ENCODE measurements at regions not wholly inside any gene's neighbourhood (a gene's known extent, or its start where the extent isn't known, plus 50 kb on each side); places are given as distances from the start of the nearest gene placed in this dataset.
"Not testable (repeated sequence)": the region's sequence is repeated elsewhere in the genome, so short reads cannot be mapped to it uniquely, and the experiment has no call there.

DNA sequence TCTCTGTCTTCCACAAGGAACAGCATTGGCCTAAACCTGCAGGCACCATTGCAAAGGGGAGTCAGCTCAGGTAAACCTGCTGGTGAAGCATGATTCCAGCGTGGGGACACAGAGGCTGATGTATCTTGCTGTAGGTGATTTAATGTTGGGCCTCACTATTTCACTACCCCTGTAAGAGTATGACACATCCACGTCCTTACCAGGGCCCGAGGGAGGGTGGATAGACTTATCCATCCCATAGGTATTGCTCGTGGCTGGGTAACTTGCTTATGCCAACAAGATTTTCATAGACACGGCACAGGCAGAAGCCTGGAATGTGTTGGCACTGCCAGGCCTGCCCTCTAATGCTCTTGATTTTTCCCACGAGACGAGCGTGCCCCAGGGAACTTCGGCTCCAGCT is 107.4 kb upstream of the SULF2 start:
- not testable (repeated sequence) for H3K27ac Mint-ChIP-seq; H3K9me3 Mint-ChIP-seq; H3K4me1 Mint-ChIP-seq (ENCODE audit: low read depth); H3K27me3 Mint-ChIP-seq (ENCODE audit: insufficient read depth); H3K36me3 Mint-ChIP-seq (ENCODE audit: low read depth); DNase-seq (ENCODE audit: low spot score); H3K4me3 Mint-ChIP-seq
- intact Hi-C loops (cut with micrococcal nuclease): loop anchor here (10.0 kb wide), 1 partner anchor 222 kb away; no protein-coding TSS in a partner anchor

DNA sequence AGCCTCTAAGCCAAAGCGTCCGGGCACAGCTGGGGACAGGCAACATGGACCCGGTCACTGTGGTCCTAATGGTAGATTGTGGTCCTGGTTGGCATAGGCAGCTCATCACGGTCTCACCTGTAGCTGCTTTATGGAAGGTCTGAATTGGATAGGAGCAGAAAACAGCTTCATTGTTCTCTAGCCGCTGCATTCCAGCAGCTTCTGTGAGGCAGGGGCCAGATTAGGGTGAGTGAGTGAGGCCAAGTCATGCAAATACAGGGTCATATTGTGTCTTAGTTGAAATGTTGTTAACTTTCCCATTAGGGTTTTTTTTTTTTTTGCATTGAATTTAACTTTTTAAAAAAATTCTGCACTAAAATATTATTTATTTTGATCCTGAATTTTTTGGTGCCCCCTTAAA is 105.4 kb upstream of the SULF2 start:
- H3K27me3 Mint-ChIP-seq (ENCODE audit: insufficient read depth); H3K27ac Mint-ChIP-seq; H3K9me3 Mint-ChIP-seq; H3K36me3 Mint-ChIP-seq (ENCODE audit: low read depth); H3K4me3 Mint-ChIP-seq; H3K4me1 Mint-ChIP-seq (ENCODE audit: low read depth); DNase-seq (ENCODE audit: low spot score): not testable (repeated sequence)
- intact Hi-C loops (cut with micrococcal nuclease): loop anchor here (10.0 kb wide), 1 partner anchor 224 kb away; no protein-coding TSS in a partner anchor

DNA sequence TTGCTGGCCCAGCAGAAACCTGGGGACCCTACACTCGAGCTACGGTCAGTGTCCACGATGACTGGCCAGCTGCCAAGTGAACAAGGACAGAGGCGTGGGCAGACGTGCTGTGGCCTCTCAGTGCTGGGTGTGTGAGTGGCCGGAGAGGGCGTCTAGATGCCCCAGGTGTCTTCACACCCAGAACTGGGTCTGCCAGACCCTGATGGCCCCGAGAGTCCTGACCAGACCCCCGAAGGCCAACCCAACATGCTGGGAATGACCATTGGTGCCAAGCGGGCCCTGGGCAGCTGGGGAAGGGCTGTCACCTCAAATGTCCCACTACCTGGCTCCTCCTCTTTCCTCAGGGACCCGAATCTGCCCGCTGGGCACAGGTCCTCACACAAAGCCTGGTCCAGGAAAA is 104.5 kb upstream of the SULF2 start:
- H3K4me3 Mint-ChIP-seq; H3K9me3 Mint-ChIP-seq; H3K4me1 Mint-ChIP-seq (ENCODE audit: low read depth); H3K36me3 Mint-ChIP-seq (ENCODE audit: low read depth); H3K27me3 Mint-ChIP-seq (ENCODE audit: insufficient read depth); H3K27ac Mint-ChIP-seq; DNase-seq (ENCODE audit: low spot score): not testable (repeated sequence)
- intact Hi-C loops (cut with micrococcal nuclease): loop anchor here (10.0 kb wide), 1 partner anchor 225 kb away; no protein-coding TSS in a partner anchor

DNA sequence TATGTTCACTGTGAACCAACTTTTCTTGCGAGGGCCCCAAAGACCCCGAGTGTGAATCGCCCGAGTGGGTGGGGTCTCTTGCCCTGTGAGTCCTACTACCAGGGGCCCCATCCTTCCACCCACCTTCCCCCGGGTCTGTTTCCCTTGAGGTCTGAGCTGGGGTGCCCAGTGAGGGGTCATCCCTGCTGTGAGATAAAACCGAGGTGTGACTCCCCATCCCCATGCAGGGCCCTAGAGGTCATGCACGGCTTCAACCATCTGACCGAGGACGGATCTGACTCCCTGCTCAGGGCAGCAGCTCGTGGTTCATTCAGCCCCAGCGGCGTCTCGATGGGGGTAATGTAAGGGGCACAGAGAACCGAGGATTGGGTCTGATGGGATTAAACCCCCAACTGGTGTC is 103.1 kb upstream of the SULF2 start:
- Mint-ChIP-seq H3K27me3 (ENCODE audit: insufficient read depth) (no peaks in the 10 kb centered on the region), H3K9me3 (no peaks in the 10 kb centered on the region), H3K36me3 (ENCODE audit: low read depth) (no peaks in the 10 kb centered on the region), H3K4me1 (ENCODE audit: low read depth) (no peaks in the 10 kb centered on the region), H3K4me3 (no peak overlapping the region), H3K27ac (no peak overlapping the region)
- no peak for DNase-seq (ENCODE audit: low spot score)
- intact Hi-C loops (cut with micrococcal nuclease): no loop called here

DNA sequence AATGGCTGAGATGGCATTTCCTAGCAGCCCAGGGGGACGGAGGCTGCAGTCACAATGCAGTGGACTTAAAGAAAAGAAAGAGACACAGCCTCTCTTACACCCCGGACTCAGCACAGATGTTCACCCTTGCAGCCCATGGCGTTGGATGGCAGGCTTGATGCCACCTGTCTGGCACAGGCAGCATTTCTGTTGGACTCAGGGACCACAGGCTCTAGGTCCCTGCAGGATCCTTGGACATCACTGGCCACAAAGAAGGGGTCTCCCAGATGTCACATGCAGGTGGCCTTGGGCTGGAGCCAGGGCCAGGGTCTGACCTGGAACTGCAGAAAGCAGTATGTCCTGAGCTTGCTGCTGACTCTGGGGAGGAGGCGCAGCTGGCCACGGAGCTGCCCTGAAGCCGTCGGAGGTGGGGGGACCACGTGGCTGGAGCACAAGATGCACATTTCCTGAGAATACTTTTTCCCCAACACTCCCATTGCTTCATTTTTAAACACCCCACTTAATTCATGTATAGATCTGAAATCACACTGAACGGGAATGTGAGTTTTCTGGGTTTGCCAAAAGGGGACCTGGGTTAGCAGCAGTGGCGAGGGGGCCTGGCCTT is 102.3 kb upstream of the SULF2 start:
- no peak overlapping the region for H3K27ac Mint-ChIP-seq
- no peak for DNase-seq (ENCODE audit: low spot score)
- no peak overlapping the region for H3K4me3 Mint-ChIP-seq
- no peaks in the 10 kb centered on the region for H3K4me1 Mint-ChIP-seq (ENCODE audit: low read depth)
- no peaks in the 10 kb centered on the region for H3K27me3 Mint-ChIP-seq (ENCODE audit: insufficient read depth)
- H3K9me3 Mint-ChIP-seq: no peaks in the 10 kb centered on the region
- H3K36me3 Mint-ChIP-seq (ENCODE audit: low read depth): no peaks in the 10 kb centered on the region
- intact Hi-C loops (cut with micrococcal nuclease): no loop called here

DNA sequence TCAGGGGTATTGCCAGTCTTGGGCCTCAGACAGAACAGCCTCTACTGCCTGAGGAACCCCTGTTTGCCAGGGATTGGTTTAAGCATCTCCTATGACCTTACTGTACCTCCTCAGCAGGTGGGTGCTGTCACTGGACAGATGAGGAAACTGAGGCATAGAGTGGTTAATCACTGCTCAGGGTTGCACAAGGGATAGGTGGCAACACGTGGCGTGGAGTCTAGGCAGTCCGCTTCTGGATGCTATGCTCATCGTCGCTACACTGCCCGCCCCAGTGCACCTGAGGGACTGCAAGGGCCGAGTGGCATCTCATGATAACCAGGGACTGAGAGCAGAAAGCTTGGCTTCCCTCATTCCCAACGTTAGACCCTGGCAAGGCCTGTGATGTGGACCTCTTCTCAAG is 101.8 kb upstream of the SULF2 start:
- H3K27ac Mint-ChIP-seq: no peak overlapping the region
- no peak overlapping the region for H3K4me3 Mint-ChIP-seq
- no peaks in the 10 kb centered on the region for H3K9me3 Mint-ChIP-seq
- no peaks in the 10 kb centered on the region for H3K4me1 Mint-ChIP-seq (ENCODE audit: low read depth)
- DNase-seq (ENCODE audit: low spot score): no peak
- intact Hi-C loops (cut with micrococcal nuclease): no loop called here
- H3K36me3 Mint-ChIP-seq (ENCODE audit: low read depth): no peaks in the 10 kb centered on the region
- H3K27me3 Mint-ChIP-seq (ENCODE audit: insufficient read depth): no peaks in the 10 kb centered on the region

DNA sequence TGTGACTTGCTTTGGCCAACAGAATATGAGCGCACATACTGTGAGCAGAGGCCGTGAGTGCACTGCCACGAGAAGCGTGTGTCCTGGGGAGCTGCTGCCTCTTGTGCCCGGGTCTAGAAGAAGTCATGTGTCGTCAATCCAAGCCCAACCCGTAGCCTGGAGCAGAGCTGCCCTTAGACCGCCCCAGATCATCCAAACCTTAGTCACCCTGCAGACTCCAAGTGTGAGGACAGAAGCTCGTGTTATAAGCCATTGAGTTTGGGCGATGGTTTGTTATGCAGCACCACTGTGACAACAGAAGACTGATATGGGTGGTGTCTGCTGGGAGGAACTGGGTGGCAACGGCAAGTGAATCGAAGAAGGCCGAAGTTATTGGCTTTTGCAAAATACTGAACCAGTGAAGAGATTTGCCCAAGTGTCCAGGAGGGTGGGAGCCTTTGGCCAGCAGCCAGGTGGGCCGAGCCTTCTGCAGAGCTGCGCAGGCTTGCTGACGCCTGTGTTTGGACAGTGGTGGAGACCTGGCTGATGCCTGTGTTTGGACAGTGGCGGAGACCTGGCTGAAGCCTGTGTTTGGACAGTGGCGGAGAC is 101.3 kb upstream of the SULF2 start:
- Mint-ChIP-seq H3K36me3 (ENCODE audit: low read depth) (no peaks in the 10 kb centered on the region), H3K27me3 (ENCODE audit: insufficient read depth) (peaks cover 3% of the 10 kb centered on the region), H3K4me3 (no peak overlapping the region), H3K4me1 (ENCODE audit: low read depth) (no peaks in the 10 kb centered on the region), H3K27ac (no peak overlapping the region), H3K9me3 (no peaks in the 10 kb centered on the region)
- DNase-seq (ENCODE audit: low spot score): no peak
- intact Hi-C loops (cut with micrococcal nuclease): no loop called here

DNA sequence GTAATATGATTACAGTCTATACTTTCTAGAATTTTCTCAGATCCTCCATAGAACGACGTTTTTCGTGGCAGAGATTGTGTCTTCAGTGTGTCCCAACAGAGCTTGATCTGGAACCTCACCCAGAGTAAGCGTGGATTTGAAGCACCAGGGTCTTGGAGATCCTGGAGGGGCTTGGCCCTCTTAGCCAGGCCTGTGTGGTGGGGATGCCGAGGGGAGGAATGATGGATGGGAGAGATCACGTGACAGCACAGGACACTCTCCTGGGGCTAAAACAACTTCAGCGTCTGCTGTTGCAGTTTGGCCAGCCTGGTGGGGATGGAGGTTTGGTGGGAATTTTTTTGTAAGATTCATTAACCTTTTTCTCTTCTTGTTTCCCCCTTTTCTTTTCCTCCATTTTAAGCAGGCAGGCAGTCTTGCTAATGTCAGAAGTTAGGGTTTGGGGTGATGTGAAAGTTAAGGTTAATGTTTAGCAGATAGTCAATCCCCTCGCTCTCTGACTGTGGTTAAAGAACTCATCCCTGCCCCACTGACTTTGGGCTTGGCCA is 100.7 kb upstream of the SULF2 start:
- Mint-ChIP-seq H3K36me3 (ENCODE audit: low read depth) (no peaks in the 10 kb centered on the region), H3K4me3 (no peak overlapping the region)

DNA sequence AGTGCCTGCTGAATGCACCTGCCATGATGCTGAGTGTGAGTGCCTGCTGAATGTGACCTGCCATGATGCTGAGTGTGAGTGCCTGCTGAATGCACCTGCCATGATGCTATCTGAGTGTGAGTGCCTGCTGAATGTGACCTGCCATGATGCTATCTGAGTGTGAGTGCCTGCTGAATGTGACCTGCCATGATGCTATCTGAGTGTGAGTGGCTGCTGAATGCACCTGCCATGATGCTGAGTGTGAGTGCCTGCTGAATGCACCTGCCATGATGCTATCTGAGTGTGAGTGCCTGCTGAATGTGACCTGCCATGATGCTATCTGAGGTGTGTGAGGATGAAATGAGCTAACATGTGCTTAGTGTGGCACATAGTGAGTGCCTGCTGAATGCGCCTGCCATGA is 98.7 kb upstream of the SULF2 start:
- H3K4me1 Mint-ChIP-seq (ENCODE audit: low read depth); H3K27me3 Mint-ChIP-seq (ENCODE audit: insufficient read depth); H3K4me3 Mint-ChIP-seq; intact Hi-C loops (cut with micrococcal nuclease); H3K27ac Mint-ChIP-seq; H3K9me3 Mint-ChIP-seq; DNase-seq (ENCODE audit: low spot score); H3K36me3 Mint-ChIP-seq (ENCODE audit: low read depth): not testable (repeated sequence)

More for the DNA sequence above, 100.7 kb upstream of the SULF2 start:
- DNase-seq (ENCODE audit: low spot score): no peak
- H3K27me3 Mint-ChIP-seq (ENCODE audit: insufficient read depth): peaks cover 3% of the 10 kb centered on the region
- intact Hi-C loops (cut with micrococcal nuclease): no loop called here
- no peaks in the 10 kb centered on the region for H3K9me3 Mint-ChIP-seq
- H3K27ac Mint-ChIP-seq: no peak overlapping the region
- no peaks in the 10 kb centered on the region for H3K4me1 Mint-ChIP-seq (ENCODE audit: low read depth)

DNA sequence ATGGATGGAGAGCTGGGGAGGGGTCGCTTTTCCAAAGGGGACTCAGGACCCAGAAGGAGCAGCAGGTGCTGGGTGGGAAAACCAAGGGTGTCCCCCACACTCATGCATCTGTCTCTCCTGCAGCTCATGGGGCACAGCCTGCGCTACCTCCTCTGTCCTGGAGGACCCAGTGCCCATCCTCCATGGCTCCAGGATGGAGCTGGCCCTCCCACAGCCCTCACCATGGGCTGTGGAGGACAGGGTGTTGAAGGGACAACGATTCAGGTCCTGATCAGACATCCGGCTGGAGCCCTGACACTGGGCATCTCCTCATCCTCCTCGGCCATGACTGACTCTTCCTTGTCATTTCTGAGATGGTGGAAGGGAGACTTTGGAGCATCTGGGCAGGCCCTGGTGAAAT is 97.9 kb upstream of the SULF2 start:
- Mint-ChIP-seq H3K27ac (no peak overlapping the region), H3K36me3 (ENCODE audit: low read depth) (no peaks in the 10 kb centered on the region), H3K9me3 (no peaks in the 10 kb centered on the region), H3K4me3 (no peak overlapping the region), H3K27me3 (ENCODE audit: insufficient read depth) (peaks cover 7% of the 10 kb centered on the region), H3K4me1 (ENCODE audit: low read depth) (no peaks in the 10 kb centered on the region)
- intact Hi-C loops (cut with micrococcal nuclease): no loop called here
- no peak for DNase-seq (ENCODE audit: low spot score)

DNA sequence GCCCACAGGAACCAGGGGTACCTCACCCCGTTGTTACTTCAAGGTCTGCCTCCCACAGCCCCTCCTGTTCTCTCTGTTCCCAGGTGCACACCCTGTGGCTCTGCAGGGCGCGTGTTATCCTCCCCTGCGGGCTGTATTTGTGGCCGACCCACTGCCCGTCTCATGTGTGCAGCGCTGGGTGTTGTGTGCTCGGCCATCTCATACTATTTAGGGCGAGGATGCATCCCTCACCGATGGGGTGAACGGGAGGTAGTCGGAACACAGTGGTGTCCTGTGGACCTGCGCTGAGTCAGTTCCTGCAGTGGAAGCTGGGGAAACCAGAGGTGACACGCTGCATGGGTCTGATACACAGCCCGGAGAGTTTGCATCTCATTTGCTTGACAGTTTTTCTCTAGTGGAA is 94.5 kb upstream of the SULF2 start:
- Mint-ChIP-seq H3K36me3 (ENCODE audit: low read depth) (no peaks in the 10 kb centered on the region), H3K4me3 (no peak overlapping the region), H3K4me1 (ENCODE audit: low read depth) (no peaks in the 10 kb centered on the region), H3K9me3 (no peaks in the 10 kb centered on the region), H3K27ac (no peak overlapping the region), H3K27me3 (ENCODE audit: insufficient read depth) (peaks cover 10% of the 10 kb centered on the region)
- DNase-seq (ENCODE audit: low spot score): no peak
- intact Hi-C loops (cut with micrococcal nuclease): no loop called here

DNA sequence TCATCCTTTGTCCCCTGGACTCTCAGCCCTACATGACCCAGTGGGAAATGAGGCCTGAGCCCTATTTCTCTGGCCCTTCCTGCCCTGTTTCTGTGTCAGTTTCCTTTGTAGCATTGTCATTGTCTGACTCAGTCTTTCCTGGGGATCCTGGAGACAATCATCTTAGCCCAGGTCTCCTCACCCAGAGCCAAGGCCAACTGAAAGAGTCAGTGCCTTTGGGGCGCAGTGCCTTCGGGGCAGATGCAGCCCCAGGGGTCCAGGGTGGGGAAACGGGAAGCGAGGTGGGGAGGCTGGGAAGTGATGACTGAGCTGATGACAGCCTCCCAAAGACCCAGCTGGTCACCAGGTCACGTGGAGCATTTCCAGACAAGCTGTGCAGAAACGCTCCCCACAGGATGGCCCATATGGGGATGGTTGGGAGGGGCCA is 93.3 kb upstream of the SULF2 start:
- Mint-ChIP-seq H3K4me1 (ENCODE audit: low read depth) (no peaks in the 10 kb centered on the region), H3K4me3 (no peak overlapping the region), H3K27me3 (ENCODE audit: insufficient read depth) (peaks cover 10% of the 10 kb centered on the region), H3K36me3 (ENCODE audit: low read depth) (no peaks in the 10 kb centered on the region), H3K9me3 (no peaks in the 10 kb centered on the region), H3K27ac (no peak overlapping the region)
- intact Hi-C loops (cut with micrococcal nuclease): no loop called here
- no peak for DNase-seq (ENCODE audit: low spot score)

DNA sequence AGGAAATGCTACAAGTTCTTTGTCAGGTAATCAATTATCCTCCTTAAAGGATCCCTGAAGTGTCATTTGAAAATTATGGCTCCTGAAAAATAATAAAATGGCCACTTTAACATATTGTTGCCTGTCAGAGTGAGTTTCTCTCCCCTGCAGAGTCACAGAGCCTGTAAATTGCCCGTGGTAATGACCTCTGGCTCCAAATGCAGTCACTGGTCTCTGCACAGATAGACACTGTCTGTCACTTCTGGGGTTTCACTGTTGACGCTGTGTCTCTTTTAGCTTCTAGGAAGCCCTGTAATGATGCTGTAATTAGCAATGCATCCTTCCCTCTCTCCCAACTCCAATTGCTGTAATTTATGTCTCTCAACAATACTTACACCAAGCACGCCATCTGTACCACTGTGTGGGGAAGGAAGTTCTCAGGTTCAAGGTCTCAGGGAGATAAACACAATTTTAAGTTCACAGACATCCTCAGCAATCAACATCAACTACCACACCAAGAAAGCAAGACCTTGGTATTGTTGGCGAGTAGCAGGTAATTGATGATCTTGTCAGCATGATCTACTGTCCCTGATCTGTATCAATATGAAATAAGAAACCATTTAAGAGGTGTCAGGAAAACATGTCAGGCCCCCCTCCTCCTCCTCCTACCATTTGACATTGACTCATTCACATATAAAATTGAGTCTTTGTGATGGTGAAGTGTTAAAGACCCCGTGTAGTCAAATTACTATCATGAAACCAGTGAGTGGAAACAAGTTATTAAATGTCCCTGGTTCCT is 91.2 kb upstream of the SULF2 start:
- intact Hi-C loops (cut with micrococcal nuclease): no loop called here
- Mint-ChIP-seq H3K27me3 (ENCODE audit: insufficient read depth) (peaks cover 7% of the 10 kb centered on the region), H3K4me3 (no peak overlapping the region), H3K27ac (no peak overlapping the region), H3K9me3 (no peaks in the 10 kb centered on the region), H3K4me1 (ENCODE audit: low read depth) (no peaks in the 10 kb centered on the region), H3K36me3 (ENCODE audit: low read depth) (no peaks in the 10 kb centered on the region)
- DNase-seq (ENCODE audit: low spot score): no peak
